BLaER1 (cell line): ENCODE measurements at regions not wholly inside any gene's neighbourhood (a gene's known extent, or its start where the extent isn't known, plus 50 kb on each side); places are given as distances from the start of the nearest gene placed in this dataset.

Experiments
- H3K27ac ChIP-seq: shearing (Covaris generic); formaldehyde crosslinking; 2 replicates; pipeline ENCODE4 v1.8.1; 2022
- H3K27me3 ChIP-seq: shearing (Covaris generic); formaldehyde crosslinking; 2 replicates; pipeline ENCODE4 v1.8.1; 2022
- H3K36me3 ChIP-seq: shearing (Covaris generic); formaldehyde crosslinking; 2 replicates; pipeline ENCODE4 v1.8.1; 2022
- H3K4me1 ChIP-seq: shearing (Covaris generic); formaldehyde crosslinking; 2 replicates; pipeline ENCODE4 v1.8.1; 2022
- H3K4me2 ChIP-seq: shearing (Covaris generic); formaldehyde crosslinking; 2 replicates; pipeline ENCODE4 v1.8.1; 2022
- H3K4me3 ChIP-seq: shearing (Covaris generic); formaldehyde crosslinking; 2 replicates; pipeline ENCODE4 v1.8.1; 2022
- H3K9ac ChIP-seq: shearing (Covaris generic); formaldehyde crosslinking; 2 replicates; pipeline ENCODE4 v1.8.1; 2022
- H3K9me3 ChIP-seq: shearing (Covaris generic); formaldehyde crosslinking; 2 replicates; pipeline ENCODE4 v1.8.1; 2022
- H4K20me1 ChIP-seq: shearing (Covaris generic); formaldehyde crosslinking; 2 replicates; pipeline ENCODE4 v1.8.1; 2022
- Cebpa-rat ChIP-seq: shearing (Covaris generic); IDR thresholded peaks from 2 replicates; pipeline ENCODE4 v1.8.1; 2022

DNA sequence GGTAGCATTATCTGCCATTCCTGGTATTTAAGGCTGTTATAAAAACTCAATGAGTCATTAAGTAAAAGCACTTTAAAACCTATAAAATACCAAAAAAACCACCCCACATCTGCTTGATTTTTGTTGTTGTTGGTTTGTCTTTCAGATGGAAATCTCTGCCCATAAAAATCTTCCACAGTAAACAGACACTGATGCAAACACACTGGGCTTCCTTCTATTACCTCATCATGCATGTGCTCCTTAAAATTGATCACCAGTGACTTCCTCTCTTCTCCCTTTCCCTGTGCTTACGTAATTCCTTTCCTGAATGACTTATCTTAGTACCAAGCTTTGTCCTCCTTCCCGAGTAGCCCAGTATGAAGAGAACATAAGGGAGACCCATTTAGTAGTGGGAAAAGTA lies 167.2 kb downstream of the EVX1 start:
- Histone ChIP-seq H3K27ac (no peak overlapping the region), H3K36me3 (no peaks in the 10 kb centered on the region)

DNA sequence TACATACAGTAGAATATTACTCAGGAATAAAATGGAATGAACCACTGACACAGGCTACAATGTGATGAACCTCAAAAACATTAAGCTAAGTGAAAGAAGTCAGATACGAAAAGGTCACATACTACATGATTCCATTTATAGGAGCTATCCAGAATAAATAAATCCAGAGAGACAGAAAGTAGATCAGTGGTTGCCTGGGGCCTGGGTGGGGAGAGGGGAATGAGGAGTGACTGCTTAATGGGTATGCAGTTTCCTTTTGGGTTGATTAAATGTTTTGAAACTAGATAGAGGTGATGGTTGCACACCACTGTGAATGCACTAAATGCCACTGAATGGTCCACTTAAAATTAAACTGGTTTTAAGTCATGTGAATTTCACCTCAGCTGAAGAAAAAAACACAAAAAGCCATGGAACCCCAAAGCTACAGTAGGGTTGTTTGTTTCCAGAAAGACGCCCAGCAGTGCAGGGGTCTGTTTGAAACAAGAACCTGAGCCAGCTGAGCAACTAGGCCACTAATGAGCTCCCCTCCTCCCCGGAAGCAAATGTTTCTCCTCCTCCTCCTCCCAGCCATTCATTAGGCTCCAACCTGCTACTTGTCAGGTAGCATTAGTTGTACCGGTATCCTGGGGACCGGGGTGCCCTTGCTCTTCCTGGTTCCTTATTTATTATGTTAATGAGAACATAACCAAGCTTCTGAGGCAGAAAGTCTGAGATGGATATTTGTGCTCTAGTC lies 168.4 kb downstream of the EVX1 start:
- H3K27me3 ChIP-seq: no peaks in the 10 kb centered on the region
- no peak for TF ChIP-seq Cebpa-rat
- no peaks in the 10 kb centered on the region for H3K4me1 ChIP-seq
- H3K9me3 ChIP-seq: no peaks in the 10 kb centered on the region
- no peaks in the 10 kb centered on the region for H3K36me3 ChIP-seq
- H4K20me1 ChIP-seq: no peaks in the 10 kb centered on the region
- H3K4me2 ChIP-seq: no peak overlapping the region
- no peak overlapping the region for H3K27ac ChIP-seq
- no peak overlapping the region for H3K4me3 ChIP-seq
- no peak overlapping the region for H3K9ac ChIP-seq

More for the DNA sequence above, 167.2 kb downstream of the EVX1 start:
- no peak overlapping the region for H3K9ac ChIP-seq
- no peak overlapping the region for H3K4me3 ChIP-seq
- no peak overlapping the region for H3K4me2 ChIP-seq
- no peaks in the 10 kb centered on the region for H3K4me1 ChIP-seq
- H4K20me1 ChIP-seq: no peaks in the 10 kb centered on the region
- TF ChIP-seq Cebpa-rat: no peak
- no peaks in the 10 kb centered on the region for H3K27me3 ChIP-seq
- no peaks in the 10 kb centered on the region for H3K9me3 ChIP-seq

DNA sequence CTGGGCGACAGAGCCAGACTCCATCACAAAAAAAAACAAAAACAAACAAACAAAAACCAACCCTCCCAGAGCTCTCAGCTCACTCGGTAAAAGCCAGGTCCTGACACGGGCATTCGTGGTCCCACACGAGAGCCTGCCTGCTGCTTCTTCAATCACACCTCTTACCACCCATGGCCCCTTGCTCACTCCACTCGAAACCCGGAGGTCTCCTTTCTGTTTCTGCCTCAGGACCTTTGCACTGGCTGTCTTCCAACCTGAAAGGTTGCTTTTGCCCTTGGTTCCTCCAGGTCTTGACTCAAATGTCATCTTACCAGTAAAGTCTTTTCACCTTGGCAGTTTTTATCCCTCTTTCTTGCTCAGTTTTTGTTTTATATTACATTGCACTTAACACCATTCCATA lies 169.6 kb downstream of the EVX1 start:
- Histone ChIP-seq H3K4me1 (no peaks in the 10 kb centered on the region), H3K27me3 (no peaks in the 10 kb centered on the region), H3K9me3 (no peaks in the 10 kb centered on the region), H3K9ac (no peak overlapping the region), H3K4me3 (no peak overlapping the region), H3K4me2 (no peak overlapping the region), H4K20me1 (no peaks in the 10 kb centered on the region), H3K27ac (no peak overlapping the region), H3K36me3 (no peaks in the 10 kb centered on the region)
- TF ChIP-seq Cebpa-rat: no peak

DNA sequence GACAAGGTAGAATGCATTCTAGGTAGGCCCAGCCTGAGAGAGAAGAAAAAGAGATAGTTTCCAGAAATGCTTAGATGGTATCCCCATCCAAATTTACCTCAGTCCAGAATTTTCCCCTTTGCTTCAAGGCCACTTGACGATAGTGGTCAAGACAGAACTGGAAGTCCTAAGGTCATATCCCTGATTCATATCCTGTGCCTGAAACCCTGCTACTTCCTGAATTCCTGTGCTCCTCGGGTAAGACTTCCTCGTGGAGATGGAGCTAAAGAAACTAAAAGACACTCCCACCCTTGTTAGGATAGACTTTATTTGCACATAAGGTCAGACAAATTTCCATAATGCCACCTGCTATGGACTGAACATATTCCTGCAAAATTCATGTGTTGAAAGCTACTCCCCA lies 175.9 kb downstream of the EVX1 start:
- Histone ChIP-seq H4K20me1 (no peaks in the 10 kb centered on the region), H3K27me3 (no peaks in the 10 kb centered on the region), H3K9me3 (no peaks in the 10 kb centered on the region), H3K4me1 (no peaks in the 10 kb centered on the region), H3K4me2 (no peak overlapping the region), H3K9ac (no peak overlapping the region), H3K4me3 (no peak overlapping the region), H3K36me3 (no peaks in the 10 kb centered on the region), H3K27ac (no peak overlapping the region)
- TF ChIP-seq Cebpa-rat: no peak

DNA sequence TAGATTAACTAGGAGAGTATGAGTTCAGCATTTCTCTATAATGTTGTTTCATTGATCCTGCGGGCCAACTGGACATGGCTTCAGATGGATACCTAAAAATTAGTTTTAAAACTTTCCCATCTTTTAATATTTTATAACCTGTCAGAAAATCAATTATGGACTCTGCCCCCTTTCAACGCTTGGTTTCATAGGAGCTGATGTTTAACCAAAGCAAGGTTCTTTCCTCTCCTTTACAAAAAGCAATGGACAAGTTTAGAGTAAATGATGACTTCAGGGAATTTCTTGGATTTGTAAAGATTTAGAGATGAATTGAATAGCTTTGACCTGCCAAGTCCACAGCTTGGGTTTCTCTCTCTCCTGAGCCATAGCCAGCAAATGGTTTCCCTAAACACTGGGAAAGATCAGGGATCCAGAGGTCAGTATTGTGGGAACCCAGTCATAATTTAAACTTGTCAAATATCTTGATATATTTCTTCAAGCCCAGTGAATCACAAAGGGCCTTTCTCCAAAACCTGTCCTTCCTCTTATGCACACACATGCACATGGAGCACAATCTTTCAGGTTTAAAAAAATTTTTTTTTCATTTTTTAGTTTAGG lies 177.1 kb downstream of the EVX1 start:
- no peak overlapping the region for H3K4me2 ChIP-seq
- no peaks in the 10 kb centered on the region for H3K9me3 ChIP-seq
- no peaks in the 10 kb centered on the region for H3K36me3 ChIP-seq
- no peak overlapping the region for H3K9ac ChIP-seq
- H3K27ac ChIP-seq: no peak overlapping the region
- TF ChIP-seq Cebpa-rat: no peak
- H3K4me3 ChIP-seq: no peak overlapping the region
- H4K20me1 ChIP-seq: no peaks in the 10 kb centered on the region
- H3K27me3 ChIP-seq: no peaks in the 10 kb centered on the region
- peaks cover 7% of the 10 kb centered on the region for H3K4me1 ChIP-seq

DNA sequence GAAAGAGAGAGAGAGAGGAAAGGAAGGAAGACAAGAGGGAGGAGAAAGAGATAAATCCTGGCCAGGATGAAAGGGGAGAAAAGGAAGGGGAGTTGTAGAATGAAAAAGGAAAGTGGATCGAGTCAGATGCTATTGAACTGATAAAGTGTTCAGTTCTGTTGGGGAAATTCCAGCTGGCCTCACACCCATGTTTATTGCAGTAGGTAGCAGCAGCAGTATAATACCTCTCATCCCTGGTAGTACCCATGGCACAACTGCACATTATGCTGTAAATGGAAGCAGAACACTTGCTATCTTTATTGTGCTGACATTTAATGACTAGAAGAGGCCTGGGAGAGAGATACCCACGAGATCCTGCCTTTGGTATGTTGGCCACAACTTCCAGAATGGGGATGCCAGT lies 178.1 kb downstream of the EVX1 start:
- Histone ChIP-seq H3K36me3 (no peaks in the 10 kb centered on the region), H3K9ac (no peak overlapping the region), H3K4me3 (no peak overlapping the region), H3K4me1 (peaks cover 13% of the 10 kb centered on the region), H3K9me3 (no peaks in the 10 kb centered on the region), H3K27ac (no peak overlapping the region), H3K27me3 (no peaks in the 10 kb centered on the region), H4K20me1 (no peaks in the 10 kb centered on the region), H3K4me2 (no peak overlapping the region)
- TF ChIP-seq Cebpa-rat: no peak

DNA sequence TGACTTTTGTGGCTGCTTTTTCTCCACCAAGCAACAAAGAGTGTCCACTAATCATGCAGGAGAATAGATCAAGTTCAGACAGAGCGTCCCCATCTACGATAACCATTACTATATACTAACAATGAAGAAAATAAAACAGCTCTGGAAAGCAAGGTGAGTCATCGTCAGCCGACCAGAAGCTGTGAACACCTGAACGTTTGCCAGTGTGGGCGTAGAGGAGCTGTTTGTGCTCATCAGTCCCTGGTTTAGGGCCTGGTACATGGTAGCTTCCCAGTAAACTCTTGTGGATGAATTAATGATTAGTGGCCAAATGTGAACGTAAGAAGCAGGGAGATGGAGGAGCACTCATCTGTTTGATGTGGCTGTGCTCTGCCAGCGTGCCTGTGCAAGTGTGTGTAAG lies 180.7 kb downstream of the EVX1 start:
- no peak overlapping the region for H3K4me2 ChIP-seq

DNA sequence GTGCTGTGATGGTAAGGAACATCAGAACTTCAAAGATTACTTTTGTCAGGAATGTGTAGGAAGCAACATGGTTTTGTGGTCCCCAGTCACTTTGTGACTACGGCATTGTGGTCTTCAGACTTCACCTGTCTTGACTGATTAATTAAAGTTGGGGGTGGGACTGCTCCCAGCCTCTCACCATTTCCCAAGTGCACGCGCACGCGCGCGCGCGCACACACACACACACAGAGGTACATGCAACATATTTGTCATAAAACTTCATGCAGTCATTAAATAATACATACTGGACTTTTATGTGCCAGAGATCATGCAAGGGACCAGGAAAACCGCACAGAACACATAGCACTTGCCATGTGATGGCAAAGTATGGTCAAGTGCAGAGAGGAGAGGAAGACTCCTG lies 181.2 kb downstream of the EVX1 start:
- Histone ChIP-seq H4K20me1 (no peaks in the 10 kb centered on the region), H3K36me3 (no peaks in the 10 kb centered on the region), H3K27me3 (no peaks in the 10 kb centered on the region), H3K4me2 (no peak overlapping the region), H3K4me1 (peaks cover 13% of the 10 kb centered on the region), H3K9ac (no peak overlapping the region), H3K27ac (no peak overlapping the region), H3K4me3 (no peak overlapping the region), H3K9me3 (no peaks in the 10 kb centered on the region)
- no peak for TF ChIP-seq Cebpa-rat

More for the DNA sequence above, 180.7 kb downstream of the EVX1 start:
- no peak for TF ChIP-seq Cebpa-rat
- H3K27me3 ChIP-seq: no peaks in the 10 kb centered on the region
- peaks cover 13% of the 10 kb centered on the region for H3K4me1 ChIP-seq
- H4K20me1 ChIP-seq: no peaks in the 10 kb centered on the region
- H3K27ac ChIP-seq: no peak overlapping the region
- H3K36me3 ChIP-seq: no peaks in the 10 kb centered on the region
- H3K9ac ChIP-seq: no peak overlapping the region
- no peak overlapping the region for H3K4me3 ChIP-seq
- no peaks in the 10 kb centered on the region for H3K9me3 ChIP-seq

DNA sequence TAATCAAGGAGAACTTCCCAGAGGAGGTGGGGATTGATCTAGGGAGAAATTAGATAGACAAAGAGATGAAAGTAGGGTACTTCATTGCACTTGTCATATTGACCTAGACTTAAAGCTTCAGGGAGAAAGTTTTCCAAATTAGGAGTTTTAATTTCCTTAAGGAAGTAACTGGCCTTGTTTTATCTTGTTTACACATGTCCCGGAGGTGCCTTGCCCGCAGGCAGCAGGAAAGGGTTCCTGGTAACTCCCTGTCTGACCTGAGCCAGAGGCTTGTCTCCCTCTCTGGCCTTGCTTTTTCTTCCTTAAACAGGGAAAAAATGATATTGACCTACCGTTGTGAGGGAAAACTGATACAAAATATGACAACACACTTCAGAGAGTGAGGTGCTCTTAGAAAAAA lies 181.6 kb downstream of the EVX1 start:
- Histone ChIP-seq H3K4me2 (peak overlapping the region; percentile 19; the same call in 1 of the 2 replicates), H3K9ac (no peak overlapping the region), H3K4me1 (peaks cover 13% of the 10 kb centered on the region), H3K27ac (no peak overlapping the region), H4K20me1 (no peaks in the 10 kb centered on the region), H3K27me3 (no peaks in the 10 kb centered on the region), H3K36me3 (no peaks in the 10 kb centered on the region), H3K4me3 (no peak overlapping the region), H3K9me3 (no peaks in the 10 kb centered on the region)
- no peak for TF ChIP-seq Cebpa-rat

DNA sequence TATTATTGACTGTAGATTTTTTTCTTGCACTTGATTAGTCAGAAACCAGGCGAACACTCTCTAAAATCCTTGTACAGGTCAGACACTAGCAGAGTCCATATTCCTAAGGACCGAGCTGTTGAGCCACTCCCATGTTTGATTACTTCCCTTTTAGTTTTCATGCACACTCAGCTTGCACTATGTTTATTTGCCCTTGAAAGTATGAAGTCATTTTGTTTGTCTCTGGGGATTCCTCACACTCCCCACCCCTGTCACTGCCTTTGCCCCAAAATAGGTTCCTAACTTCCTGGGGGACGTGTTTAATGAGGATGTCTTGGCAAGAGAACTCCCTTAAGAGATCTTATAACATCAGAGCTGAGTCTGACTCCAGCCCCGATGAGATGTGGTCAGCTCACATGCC lies 182.1 kb downstream of the EVX1 start:
- Histone ChIP-seq H3K27me3 (no peaks in the 10 kb centered on the region), H3K4me1 (peaks cover 13% of the 10 kb centered on the region), H3K9me3 (no peaks in the 10 kb centered on the region), H3K9ac (no peak overlapping the region), H3K27ac (no peak overlapping the region), H3K36me3 (no peaks in the 10 kb centered on the region), H4K20me1 (no peaks in the 10 kb centered on the region), H3K4me3 (no peak overlapping the region), H3K4me2 (peak overlapping the region; percentile 19; the same call in 1 of the 2 replicates)
- TF ChIP-seq Cebpa-rat: no peak
